HUDEP-2 (cell line): ENCODE measurements at regions not wholly inside any gene's neighbourhood (a gene's known extent, or its start where the extent isn't known, plus 50 kb on each side); places are given as distances from the start of the nearest gene placed in this dataset.

Experiments
- DNase-seq, 76 experiments: peaks; one replicate each; lab custom pipeline; 2025; ENCODE audit not compliant: unreplicated experiment in 76 of 76; lab: John Stamatoyannopoulos, UW

DNA sequence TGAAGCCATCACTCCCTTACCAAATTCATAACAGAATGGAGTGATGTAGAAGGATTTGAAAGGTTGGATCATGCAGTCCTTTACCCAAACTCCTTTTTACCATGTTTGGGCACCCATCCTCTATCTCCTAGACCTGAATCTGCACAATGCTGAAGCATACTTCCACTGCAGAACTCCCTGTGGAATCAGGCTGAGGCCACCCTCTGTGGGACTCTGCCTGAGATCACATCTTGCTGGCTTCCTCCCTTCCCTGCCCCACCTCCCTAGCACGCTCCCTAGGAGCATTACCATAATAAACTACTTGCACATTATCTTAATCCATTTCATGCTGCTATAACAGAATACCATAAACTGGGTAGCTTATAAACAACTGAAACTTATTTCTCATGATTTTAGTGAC is 68.4 kb upstream of the VSTM2B start:
- no peak for DNase-seq

DNA sequence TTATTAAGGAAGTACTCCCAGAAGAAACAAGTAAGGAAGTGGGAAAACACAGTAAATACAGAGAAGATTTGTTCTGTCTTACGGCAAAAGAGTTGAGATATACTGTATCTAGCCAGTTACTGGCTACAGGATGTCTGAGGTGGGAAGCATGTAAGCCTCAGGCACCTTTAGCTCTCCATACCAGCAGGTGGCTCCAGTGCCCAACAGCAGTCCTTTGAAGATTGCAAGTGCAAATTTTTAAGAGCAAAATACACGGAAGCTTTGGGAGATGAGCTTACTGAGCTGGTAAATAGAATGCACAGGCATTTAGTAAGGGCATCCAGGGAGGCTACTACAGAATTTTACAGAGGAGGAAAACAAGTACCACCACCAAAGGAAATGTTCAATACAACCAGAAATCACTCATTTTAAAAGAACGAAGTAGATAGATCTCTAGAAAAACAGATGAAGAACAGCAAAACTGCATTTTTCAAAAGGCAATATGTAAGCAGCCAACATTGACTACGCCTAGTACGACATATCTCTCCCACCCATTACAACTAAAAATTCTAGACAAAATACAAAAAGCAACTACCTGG is 57.9 kb upstream of the VSTM2B start:
- peak in 29 of 76 experiments; percentile 4 to 54 (median 21) for DNase-seq

DNA sequence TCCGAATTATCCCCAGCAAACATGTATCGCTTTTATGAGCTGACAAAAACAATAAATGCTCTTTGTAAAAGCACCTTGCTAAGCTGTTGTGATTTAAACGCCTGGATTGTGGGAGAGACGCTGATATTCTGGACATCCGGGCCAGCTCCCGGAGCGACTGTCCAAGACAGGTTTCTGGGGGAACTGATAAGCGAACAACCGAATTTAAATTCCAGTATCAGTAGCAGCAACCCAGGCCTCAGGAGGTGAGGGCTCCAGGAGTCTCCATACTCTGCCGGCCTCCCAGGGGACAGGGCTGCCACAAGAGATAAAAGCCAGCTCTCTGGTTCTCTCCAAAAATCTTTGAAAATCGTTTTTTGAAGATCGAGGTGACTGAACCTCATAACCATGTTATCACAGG is 50.3 kb upstream of the VSTM2B start:
- DNase-seq: no peak
